Thyroid gland (tissue), 4 donors: ENCODE measurements at regions not wholly inside any gene's neighbourhood (a gene's known extent, or its start where the extent isn't known, plus 50 kb on each side); places are given as distances from the start of the nearest gene placed in this dataset.
"Not testable (repeated sequence)": the region's sequence is repeated elsewhere in the genome, so short reads cannot be mapped to it uniquely, and the experiment has no call there.

Experiments
- DNase-seq, 2 donors: peaks; one replicate each; pipeline ENCODE4 v3.0.0-alpha.2; 2019
- H3K27ac ChIP-seq, 3 donors: fragments of 200-600 bp; sonication (generic); 1 replicate in 2 of 3; 2 replicates in 1 of 3; pipeline ENCODE4 v1.5.1; 2016 to 2019; ENCODE audit warnings: mild to moderate bottlenecking in 1 of 3, moderate library complexity in 1 of 3
- H3K27me3 ChIP-seq: fragments of 200-600 bp; sonication (generic); one replicate; pipeline ENCODE4 v1.5.1; 2019
- H3K36me3 ChIP-seq, 2 donors: fragments of 200-600 bp; sonication (generic); one replicate each; pipeline ENCODE4 v1.5.1; 2016 to 2019
- H3K4me1 ChIP-seq, 2 donors: fragments of 200-600 bp; sonication (generic); one replicate each; pipeline ENCODE4 v1.5.1; 2017 to 2019
- H3K4me3 ChIP-seq, 3 donors: fragments of 200-600 bp; sonication (generic); replicated peaks in 1 of 3; 1 replicate in 2 of 3; 2 replicates in 1 of 3; pipeline ENCODE4 v1.5.1; 2016; ENCODE audit warnings: mild to moderate bottlenecking in 1 of 3
- H3K9me3 ChIP-seq: fragments of 200-600 bp; sonication (generic); one replicate; pipeline ENCODE4 v1.5.1; 2017
- POLR2A ChIP-seq, 2 donors: fragments of 450-650 bp; IDR thresholded peaks; one replicate each; pipeline ENCODE4 v1.6.1; 2017; ENCODE audit warnings: antibody characterized with exemption in 2 of 2, mild to moderate bottlenecking in 2 of 2, moderate library complexity in 1 of 2
- WGBS, 2 donors: methylation state at CpG; one replicate each; pipeline ENCODE4 v1.1.5; 2017; 5-methylcytosine and 5-hydroxymethylcytosine counted together
- intact Hi-C: fragments of 100-400 bp; cut with DNase I; formaldehyde crosslinking; loops from one replicate; pipeline ENCODE4 v1.15.1; 2023
- TF ChIP-seq, protein P1 (sequence below), 6 experiments: fragments of 200-600 bp in 3 of 6; fragments of 450-650 bp in 3 of 6; sonication (generic) in 3 of 6; IDR thresholded peaks; one replicate each; pipeline ENCODE4 v1.5.1; 2016 to 2019; ENCODE audit warnings: antibody characterized with exemption in 6 of 6, mild to moderate bottlenecking in 2 of 6, inconsistent platforms in 1 of 6, moderate library complexity in 1 of 6

DNA sequence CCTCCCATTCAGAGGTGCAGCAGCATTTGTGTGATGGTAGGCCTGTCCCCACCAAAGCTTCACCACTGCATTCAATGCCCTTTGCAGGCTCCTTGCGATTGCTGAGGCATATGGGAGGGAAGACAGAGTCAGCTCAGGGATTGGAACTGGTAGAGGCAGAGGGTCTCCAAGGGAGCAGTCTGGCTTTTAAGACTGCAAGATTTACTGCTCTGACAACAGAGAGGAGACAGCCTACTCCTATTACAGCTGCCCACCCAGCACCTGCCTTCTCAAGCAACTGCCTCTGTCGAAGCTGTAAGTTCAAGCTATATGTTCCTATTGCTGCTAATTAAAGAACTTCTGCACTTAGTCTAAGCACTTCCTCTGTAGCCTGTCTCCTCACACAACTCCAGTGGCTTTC, 481.8 kb downstream of the FGF13 start:
- WGBS, 2 donors = 67 to 87% methylated on average over 1 to 2 of the region's 2 CpGs
- no peaks in the 10 kb centered on the region for H3K4me1 ChIP-seq
- no peaks in the 10 kb centered on the region for H3K9me3 ChIP-seq
- H3K27me3 ChIP-seq = no peaks in the 10 kb centered on the region
- TF ChIP-seq POLR2A (IDR thresholded peaks at IDR 0.05) = no peak
- TF ChIP-seq, protein P1, sequence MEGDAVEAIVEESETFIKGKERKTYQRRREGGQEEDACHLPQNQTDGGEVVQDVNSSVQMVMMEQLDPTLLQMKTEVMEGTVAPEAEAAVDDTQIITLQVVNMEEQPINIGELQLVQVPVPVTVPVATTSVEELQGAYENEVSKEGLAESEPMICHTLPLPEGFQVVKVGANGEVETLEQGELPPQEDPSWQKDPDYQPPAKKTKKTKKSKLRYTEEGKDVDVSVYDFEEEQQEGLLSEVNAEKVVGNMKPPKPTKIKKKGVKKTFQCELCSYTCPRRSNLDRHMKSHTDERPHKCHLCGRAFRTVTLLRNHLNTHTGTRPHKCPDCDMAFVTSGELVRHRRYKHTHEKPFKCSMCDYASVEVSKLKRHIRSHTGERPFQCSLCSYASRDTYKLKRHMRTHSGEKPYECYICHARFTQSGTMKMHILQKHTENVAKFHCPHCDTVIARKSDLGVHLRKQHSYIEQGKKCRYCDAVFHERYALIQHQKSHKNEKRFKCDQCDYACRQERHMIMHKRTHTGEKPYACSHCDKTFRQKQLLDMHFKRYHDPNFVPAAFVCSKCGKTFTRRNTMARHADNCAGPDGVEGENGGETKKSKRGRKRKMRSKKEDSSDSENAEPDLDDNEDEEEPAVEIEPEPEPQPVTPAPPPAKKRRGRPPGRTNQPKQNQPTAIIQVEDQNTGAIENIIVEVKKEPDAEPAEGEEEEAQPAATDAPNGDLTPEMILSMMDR (IDR thresholded peaks at IDR 0.05) = no peak
- intact Hi-C loops = no loop called here
- DNase-seq = no peak
- H3K4me3 ChIP-seq = no peak overlapping the region
- H3K36me3 ChIP-seq = no peaks in the 10 kb centered on the region
- no peak overlapping the region for H3K27ac ChIP-seq

DNA sequence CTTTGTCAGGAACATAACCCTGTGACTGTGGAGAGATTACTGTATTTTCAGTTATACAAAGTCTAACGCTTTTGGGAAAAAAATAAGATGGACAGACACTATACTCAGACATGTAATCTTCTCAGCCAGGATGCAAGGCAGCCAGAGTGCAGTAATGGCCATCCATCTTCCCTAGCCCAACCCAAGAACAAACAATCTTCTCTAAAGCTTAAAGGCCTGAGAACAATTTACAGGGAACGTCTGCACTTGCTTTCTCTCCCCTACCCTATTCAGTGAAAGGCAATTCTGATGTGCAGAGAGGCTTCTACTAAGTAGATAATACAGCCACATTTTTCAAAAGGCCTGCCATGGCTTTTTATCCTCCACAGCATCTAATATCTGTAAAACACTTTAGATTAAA, 471.3 kb downstream of the FGF13 start:
- WGBS, 2 donors = 46 to 54% methylated on average over 2 of the region's 2 CpGs
- no peak for DNase-seq
- intact Hi-C loops = no loop called here
- TF ChIP-seq POLR2A (IDR thresholded peaks at IDR 0.05) = no peak
- TF ChIP-seq, protein P1 (IDR thresholded peaks at IDR 0.05) = no peak
- Histone ChIP-seq H3K27ac (no peak overlapping the region), H3K27me3 (no peaks in the 10 kb centered on the region), H3K9me3 (no peaks in the 10 kb centered on the region), H3K4me1 (no peaks in the 10 kb centered on the region), H3K36me3 (no peaks in the 10 kb centered on the region), H3K4me3 (no peak overlapping the region)

DNA sequence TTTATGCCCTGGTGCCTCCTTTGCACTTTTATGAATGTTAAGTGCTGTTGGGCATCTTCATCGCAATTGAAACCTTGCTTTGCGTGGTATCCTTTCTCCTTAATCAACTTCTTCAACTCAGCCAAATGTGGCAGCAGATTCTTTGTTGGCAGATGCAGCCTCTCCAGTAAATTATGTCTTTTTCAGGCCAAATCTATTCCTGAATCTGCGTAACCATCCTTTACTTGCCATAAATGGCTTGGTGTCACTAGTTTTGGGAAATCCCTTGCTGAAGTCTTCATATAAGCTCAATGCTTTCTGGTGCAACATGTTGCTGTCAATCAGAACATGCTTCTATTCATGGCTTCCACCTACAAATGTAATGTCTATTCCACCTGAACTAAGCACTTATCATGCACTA, 457.5 kb downstream of the FGF13 start:
- no peak for TF ChIP-seq POLR2A (IDR thresholded peaks at IDR 0.05)
- TF ChIP-seq, protein P1 (IDR thresholded peaks at IDR 0.05) = no peak
- WGBS, 2 donors = 83 to 93% methylated on average over 3 of the region's 3 CpGs
- H3K4me3 ChIP-seq = no peak overlapping the region
- no peak for DNase-seq
- intact Hi-C loops = no loop called here
- no peak overlapping the region for H3K27ac ChIP-seq
- H3K36me3 ChIP-seq = no peaks in the 10 kb centered on the region
- no peaks in the 10 kb centered on the region for H3K27me3 ChIP-seq
- H3K9me3 ChIP-seq = no peaks in the 10 kb centered on the region
- H3K4me1 ChIP-seq = no peaks in the 10 kb centered on the region

DNA sequence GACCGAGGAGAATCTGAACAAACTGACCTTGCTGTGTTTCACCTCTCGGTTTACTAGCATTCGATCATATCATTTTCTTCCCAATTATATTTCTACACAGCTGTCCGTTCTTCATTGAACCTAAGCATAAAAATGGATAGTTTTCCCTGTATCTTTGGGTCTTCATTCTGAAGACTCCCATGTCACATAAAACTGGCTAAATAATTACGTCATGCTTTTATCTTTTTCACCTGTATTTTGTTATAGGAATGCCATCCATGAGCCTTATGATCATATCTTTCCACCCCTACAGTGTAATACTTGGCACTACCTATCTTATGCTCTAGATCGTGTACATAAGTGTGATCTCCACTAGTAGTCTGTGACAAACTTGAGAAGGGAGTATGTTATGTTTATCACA, 456.1 kb downstream of the FGF13 start:
- TF ChIP-seq POLR2A (IDR thresholded peaks at IDR 0.05) = no peak
- TF ChIP-seq, protein P1 (IDR thresholded peaks at IDR 0.05) = no peak
- Histone ChIP-seq H3K4me1 (no peaks in the 10 kb centered on the region), H3K27ac (no peak overlapping the region), H3K4me3 (no peak overlapping the region), H3K27me3 (no peaks in the 10 kb centered on the region), H3K9me3 (no peaks in the 10 kb centered on the region), H3K36me3 (no peaks in the 10 kb centered on the region)
- DNase-seq = no peak
- 73 to 75% methylated on average over 6 of the region's 6 CpGs for WGBS, 2 donors
- intact Hi-C loops = no loop called here

DNA sequence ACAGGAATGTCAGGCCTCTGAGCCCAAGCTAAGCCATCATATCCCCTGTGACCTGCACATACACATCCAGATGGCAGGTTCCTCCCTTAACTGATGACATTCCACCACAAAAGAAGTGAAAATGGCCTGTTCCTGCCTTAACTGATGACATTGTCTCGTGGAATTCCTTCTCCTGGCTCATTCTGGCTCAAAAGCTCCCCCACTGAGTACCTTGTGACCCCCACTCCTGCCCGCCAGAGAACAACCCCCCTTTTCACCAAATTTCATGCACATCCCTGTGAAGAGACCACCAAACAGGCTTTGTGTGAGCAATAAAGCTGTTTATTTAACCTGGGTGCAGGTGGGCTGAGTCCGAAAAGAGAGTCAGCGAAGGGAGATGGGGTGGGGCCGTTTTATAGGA, 447.4 kb downstream of the FGF13 start:
- H3K27ac ChIP-seq, DNase-seq, H3K4me3 ChIP-seq, H3K36me3 ChIP-seq, H3K9me3 ChIP-seq, intact Hi-C loops, H3K27me3 ChIP-seq, H3K4me1 ChIP-seq: not testable (repeated sequence)
- 55 to 58% methylated on average over 5 of the region's 5 CpGs for WGBS, 2 donors

DNA sequence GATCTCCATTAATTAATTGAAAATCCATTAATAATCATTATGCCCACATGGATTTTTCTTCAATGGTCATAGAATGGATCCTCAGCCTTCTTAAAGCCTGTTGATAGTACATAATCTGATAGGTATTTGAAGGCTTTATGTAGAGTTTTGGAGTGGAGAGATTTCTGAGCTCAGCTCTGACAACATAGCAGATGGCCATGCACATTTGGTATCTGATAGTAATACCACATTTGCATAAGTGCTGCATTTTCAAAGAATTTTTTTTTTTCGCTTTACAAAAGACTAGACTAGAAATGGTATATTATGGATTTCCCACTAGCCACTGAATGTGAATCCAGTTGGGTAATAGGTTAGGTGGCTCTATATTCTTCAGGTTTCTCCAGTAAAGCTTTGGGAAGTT, 440.6 kb downstream of the FGF13 start:
- WGBS, 2 donors = 93 to 100% methylated on average over 1 of the region's 1 CpG
- Histone ChIP-seq H3K27me3 (no peaks in the 10 kb centered on the region), H3K36me3 (no peaks in the 10 kb centered on the region), H3K9me3 (no peaks in the 10 kb centered on the region), H3K4me3 (no peak overlapping the region), H3K4me1 (no peaks in the 10 kb centered on the region), H3K27ac (no peak overlapping the region)
- intact Hi-C loops = no loop called here
- no peak for DNase-seq
- TF ChIP-seq POLR2A (IDR thresholded peaks at IDR 0.05) = no peak
- TF ChIP-seq, protein P1 (IDR thresholded peaks at IDR 0.05) = no peak

DNA sequence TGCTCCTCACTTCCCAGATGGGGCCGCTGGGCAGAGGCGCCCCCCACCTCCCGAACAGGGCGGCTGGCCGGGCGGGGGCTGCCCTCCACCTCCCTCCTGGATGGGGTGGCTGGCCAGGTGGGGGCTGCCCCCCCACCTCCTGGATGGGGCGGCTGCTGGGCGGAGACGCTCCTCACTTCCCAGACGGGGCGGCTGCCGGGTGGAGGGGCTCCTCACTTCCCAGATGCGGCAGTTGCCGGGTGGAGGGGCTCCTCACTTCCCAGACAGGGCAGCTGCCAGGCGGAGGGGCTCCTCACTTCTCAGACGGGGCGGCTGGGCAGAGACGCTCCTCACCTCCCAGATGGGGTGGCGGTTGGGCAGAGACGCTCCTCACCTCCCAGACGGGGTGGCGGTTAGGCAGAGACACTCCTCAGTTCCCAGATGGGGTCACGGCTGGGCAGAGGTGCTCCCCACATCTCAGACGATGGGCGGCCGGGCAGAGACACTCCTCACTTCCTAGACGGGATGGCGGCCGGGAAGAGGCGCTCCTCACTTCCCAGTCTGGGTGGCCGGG, 428.8 kb downstream of the FGF13 start:
- H3K27me3 ChIP-seq, DNase-seq, H3K4me1 ChIP-seq, H3K4me3 ChIP-seq, intact Hi-C loops, H3K27ac ChIP-seq, H3K9me3 ChIP-seq, H3K36me3 ChIP-seq: not testable (repeated sequence)
- 94% methylated on average over 11 of the region's 31 CpGs; no CpG with 5 or more reads in 1 of the 2 donors for WGBS, 2 donors
